Fibroblast of villous mesenchyme (primary cell): ENCODE measurements at regions not wholly inside any gene's neighbourhood (a gene's known extent, or its start where the extent isn't known, plus 50 kb on each side); places are given as distances from the start of the nearest gene placed in this dataset.

Source experiments
- DNase-seq: peaks from one replicate; pipeline ENCODE4 v3.0.0-alpha.2; 2010; ENCODE audit warnings: low read depth
- H3K4me3 ChIP-seq: 2 replicates; pipeline ENCODE4 v1.5.1; 2011; ENCODE audit warnings: low read depth, mild to moderate bottlenecking, low read length
- CTCF ChIP-seq: IDR thresholded peaks from 2 replicates; pipeline ENCODE4 v1.5.1; 2012; ENCODE audit warnings: low read depth, mild to moderate bottlenecking, low read length; ENCODE audit not compliant: insufficient read depth

GRCh38 chr4:129379429-129379828 is 283.5 kb downstream of the C4orf33 start:
- DNase-seq: no peak
- no peak overlapping the region for H3K4me3 ChIP-seq
- TF ChIP-seq CTCF: no peak

DNA sequence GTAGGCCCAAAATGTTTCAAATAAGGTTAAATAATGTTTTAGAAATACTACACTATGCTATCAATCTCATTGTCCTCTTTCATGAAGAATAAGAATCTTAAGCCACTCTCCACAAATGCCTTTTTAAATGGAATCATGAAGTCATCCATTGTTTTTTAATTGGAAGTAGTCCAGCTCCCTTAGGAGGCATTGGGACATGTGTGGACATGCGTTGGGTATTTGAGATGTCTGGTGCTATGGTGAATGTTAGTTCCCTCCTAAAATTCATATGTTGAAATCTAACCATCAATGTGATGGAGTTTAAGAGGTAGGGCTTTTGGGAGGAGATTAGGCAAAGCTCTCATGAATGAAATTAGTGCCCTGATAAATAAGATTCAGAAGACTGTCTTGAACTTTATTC is 289.0 kb downstream of the C4orf33 start:
- H3K4me3 ChIP-seq: no peak overlapping the region
- TF ChIP-seq CTCF: no peak
- no peak for DNase-seq

DNA sequence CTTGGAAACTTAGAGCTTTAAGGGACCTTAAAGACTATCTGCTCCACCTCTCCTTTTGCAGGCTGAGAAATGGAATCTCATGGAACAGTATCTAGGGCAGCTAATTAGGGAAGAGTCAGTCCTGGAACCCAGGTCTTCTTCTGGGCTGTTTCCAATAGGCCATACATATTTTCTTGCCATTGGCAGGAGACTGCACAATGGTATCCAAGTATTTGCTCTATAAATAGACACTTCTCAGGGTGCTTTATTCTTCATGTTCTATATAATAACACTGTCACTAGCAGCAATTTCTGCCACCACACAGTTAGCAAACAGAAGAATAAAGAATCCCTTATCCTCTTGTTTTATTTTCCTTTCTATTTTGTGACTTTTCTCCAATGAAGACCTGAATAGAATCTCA is 291.7 kb downstream of the C4orf33 start:
- H3K4me3 ChIP-seq: no peak overlapping the region
- DNase-seq: no peak
- TF ChIP-seq CTCF: no peak

DNA sequence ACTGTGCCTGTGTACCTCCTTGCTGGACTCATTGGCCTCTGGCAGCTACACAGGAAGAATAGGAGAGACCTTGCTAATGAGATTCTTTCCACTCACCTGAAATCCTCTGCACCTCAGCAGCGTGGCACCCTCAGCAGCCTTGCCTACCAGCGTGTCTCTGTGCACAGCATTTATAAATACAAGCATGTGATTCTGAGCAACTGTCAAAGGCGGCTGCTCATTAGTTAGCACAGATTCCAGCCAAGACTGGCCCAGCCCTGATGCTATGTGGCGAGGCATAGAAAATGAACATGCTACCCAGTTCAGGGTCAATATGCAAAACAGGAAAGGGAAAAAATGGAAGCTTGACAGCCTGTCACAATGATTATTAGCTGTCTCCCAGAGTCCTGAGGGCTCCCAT is 298.0 kb downstream of the C4orf33 start:
- no peak for TF ChIP-seq CTCF
- H3K4me3 ChIP-seq: no peak overlapping the region
- DNase-seq: no peak

GRCh38 chr4:129394635-129395034 is 298.7 kb downstream of the C4orf33 start:
- no peak for TF ChIP-seq CTCF
- no peak overlapping the region for H3K4me3 ChIP-seq
- DNase-seq: no peak

GRCh38 chr4:129403848-129404247 is 307.9 kb downstream of the C4orf33 start:
- no peak for TF ChIP-seq CTCF
- DNase-seq: no peak

GRCh38 chr4:129410115-129410514 is 314.2 kb downstream of the C4orf33 start:
- H3K4me3 ChIP-seq: no peak overlapping the region
- no peak for DNase-seq
- no peak for TF ChIP-seq CTCF

More at GRCh38 chr4:129403848-129404247, 307.9 kb downstream of the C4orf33 start:
- H3K4me3 ChIP-seq: no peak overlapping the region
